Vagina (tissue), 2 donors: ENCODE measurements at regions not wholly inside any gene's neighbourhood (a gene's known extent, or its start where the extent isn't known, plus 50 kb on each side); places are given as distances from the start of the nearest gene placed in this dataset.
A peak's percentile ranks its signal among the peaks of the same experiment; 100 is the strongest.

Experiments used
- DNase-seq, 2 donors: peaks; one replicate each; pipeline ENCODE4 v3.0.0-alpha.2; 2017; ENCODE audit errors: extremely low spot score in 2 of 2
- H3K27ac ChIP-seq: fragments of 200-600 bp; sonication (generic); one replicate; pipeline ENCODE4 v1.5.1; 2019
- H3K27me3 ChIP-seq: fragments of 200-600 bp; sonication (generic); one replicate; pipeline ENCODE4 v1.5.1; 2019
- H3K36me3 ChIP-seq, 2 donors: fragments of 200-600 bp; sonication (generic); one replicate each; pipeline ENCODE4 v1.5.1; 2017 to 2019
- H3K4me1 ChIP-seq: fragments of 200-600 bp; sonication (generic); one replicate; pipeline ENCODE4 v1.5.1; 2019
- H3K4me3 ChIP-seq, 2 donors: fragments of 200-600 bp; sonication (generic); 1 replicate in 1 of 2; 2 replicates in 1 of 2; pipeline ENCODE4 v1.5.1; 2016 to 2019
- H3K9me3 ChIP-seq: fragments of 200-600 bp; sonication (generic); one replicate; pipeline ENCODE4 v1.5.1; 2019
- CTCF ChIP-seq, 3 experiments: fragments of 450-650 bp in 2 of 3; fragments of 200-600 bp in 1 of 3; sonication (generic) in 1 of 3; IDR thresholded peaks; one replicate each; pipeline ENCODE4 v1.5.1; 2017 to 2019; ENCODE audit warnings: antibody characterized with exemption in 3 of 3, mild to moderate bottlenecking in 2 of 3, moderate library complexity in 2 of 3
- POLR2A ChIP-seq, 2 donors: fragments of 450-650 bp; IDR thresholded peaks; one replicate each; pipeline ENCODE4 v1.6.1; 2017; ENCODE audit warnings: antibody characterized with exemption in 2 of 2, mild to moderate bottlenecking in 2 of 2, moderate library complexity in 2 of 2
- POLR2AphosphoS5 ChIP-seq, 2 donors: sonication (generic); formaldehyde crosslinking; IDR thresholded peaks; one replicate each; pipeline ENCODE4 v1.9.0; 2017; ENCODE audit warnings: antibody characterized with exemption in 2 of 2, mild to moderate bottlenecking in 2 of 2, low read depth in 1 of 2; ENCODE audit not compliant: insufficient read depth in 1 of 2
- intact Hi-C: fragments of 100-400 bp; cut with DNase I; formaldehyde crosslinking; loops from one replicate; pipeline ENCODE4 v1.15.1; 2023

- peak in 1 of 2 donors; percentile 79 for DNase-seq
- H3K4me3 ChIP-seq, result no peak overlapping the region
- H3K27me3 ChIP-seq, result no peaks in the 10 kb centered on the region
- H3K9me3 ChIP-seq, result no peaks in the 10 kb centered on the region
- H3K27ac ChIP-seq, result no peak overlapping the region
- no peaks in the 10 kb centered on the region for H3K36me3 ChIP-seq
- H3K4me1 ChIP-seq, result no peaks in the 10 kb centered on the region
- no peak for TF ChIP-seq CTCF (IDR thresholded peaks at IDR 0.05)
- TF ChIP-seq POLR2A (IDR thresholded peaks at IDR 0.05), result no peak
- TF ChIP-seq POLR2AphosphoS5 (IDR thresholded peaks at IDR 0.05; ENCODE audit: insufficient read depth in 1 of 2, low read depth in 1 of 2), result no peak
- intact Hi-C loops, result no loop called here
Observed at GRCh38 chr2:8566155-8566670, 115.6 kb upstream of the ID2 start.

GRCh38 chr2:8566774-8567468 is 114.9 kb upstream of the ID2 start:
- TF ChIP-seq POLR2A (IDR thresholded peaks at IDR 0.05) (no peak), CTCF (IDR thresholded peaks at IDR 0.05) (no peak), POLR2AphosphoS5 (IDR thresholded peaks at IDR 0.05; ENCODE audit: insufficient read depth in 1 of 2, low read depth in 1 of 2) (no peak)
- intact Hi-C loops, result no loop called here
- Histone ChIP-seq H3K9me3 (no peaks in the 10 kb centered on the region), H3K27ac (no peak overlapping the region), H3K4me3 (no peak overlapping the region), H3K36me3 (no peaks in the 10 kb centered on the region), H3K4me1 (no peaks in the 10 kb centered on the region), H3K27me3 (no peaks in the 10 kb centered on the region)
- peak in 1 of 2 donors; percentile 69 for DNase-seq

- H3K4me1 ChIP-seq, result no peaks in the 10 kb centered on the region
- peak in 1 of 2 donors; percentile 82 for DNase-seq
- intact Hi-C loops, result no loop called here
- no peaks in the 10 kb centered on the region for H3K9me3 ChIP-seq
- H3K27me3 ChIP-seq, result no peaks in the 10 kb centered on the region
- no peak overlapping the region for H3K27ac ChIP-seq
- H3K36me3 ChIP-seq, result no peaks in the 10 kb centered on the region
- no peak overlapping the region for H3K4me3 ChIP-seq
- TF ChIP-seq POLR2AphosphoS5 (IDR thresholded peaks at IDR 0.05; ENCODE audit: insufficient read depth in 1 of 2, low read depth in 1 of 2) (no peak), POLR2A (IDR thresholded peaks at IDR 0.05) (no peak), CTCF (IDR thresholded peaks at IDR 0.05) (no peak)
Observed at GRCh38 chr2:8567469-8568260, 114.2 kb upstream of the ID2 start.

GRCh38 chr2:8568543-8569302 is 113.1 kb upstream of the ID2 start:
- intact Hi-C loops, result no loop called here
- DNase-seq, result no peak

More at GRCh38 chr2:8568543-8569302, 113.1 kb upstream of the ID2 start:
- Histone ChIP-seq H3K9me3 (no peaks in the 10 kb centered on the region), H3K27ac (no peak overlapping the region), H3K36me3 (no peaks in the 10 kb centered on the region), H3K27me3 (no peaks in the 10 kb centered on the region), H3K4me1 (no peaks in the 10 kb centered on the region), H3K4me3 (no peak overlapping the region)
- TF ChIP-seq POLR2AphosphoS5 (IDR thresholded peaks at IDR 0.05; ENCODE audit: insufficient read depth in 1 of 2, low read depth in 1 of 2), result no peak
- TF ChIP-seq CTCF (IDR thresholded peaks at IDR 0.05), result no peak
- no peak for TF ChIP-seq POLR2A (IDR thresholded peaks at IDR 0.05)
